Mesenchymal stem cell (in vitro differentiated cells and primary cell): ENCODE measurements at regions not wholly inside any gene's neighbourhood (a gene's known extent, or its start where the extent isn't known, plus 50 kb on each side); places are given as distances from the start of the nearest gene placed in this dataset.
A peak's percentile ranks its signal among the peaks of the same experiment; 100 is the strongest.
"Not testable (repeated sequence)": the region's sequence is repeated elsewhere in the genome, so short reads cannot be mapped to it uniquely, and the experiment has no call there.

Experiments used
- DNase-seq: peaks from one replicate; pipeline ENCODE4 v3.0.0-alpha.2; 2013
- H2AFZ ChIP-seq: one replicate; pipeline ENCODE4 v1.6.1; 2013; ENCODE audit warnings: low read depth, mild to moderate bottlenecking, control low read depth, inconsistent platforms, low read length, moderate library complexity
- H2AK5ac ChIP-seq: 2 replicates; pipeline ENCODE4 v1.6.1; 2013; ENCODE audit warnings: low read length, moderate library complexity, mild to moderate bottlenecking, inconsistent platforms; ENCODE audit not compliant: severe bottlenecking
- H2BK120ac ChIP-seq: one replicate; pipeline ENCODE4 v1.6.1; 2013; ENCODE audit warnings: low read depth, mild to moderate bottlenecking, inconsistent platforms, low read length, moderate library complexity
- H2BK12ac ChIP-seq, 2 experiments: one replicate each; pipeline ENCODE4 v1.6.1; 2013; ENCODE audit warnings: inconsistent platforms in 2 of 2, low read length in 2 of 2, mild to moderate bottlenecking in 2 of 2, moderate library complexity in 2 of 2, control low read depth in 1 of 2
- H2BK15ac ChIP-seq: one replicate; pipeline ENCODE4 v1.6.1; 2013; ENCODE audit warnings: mild to moderate bottlenecking, low read depth, inconsistent platforms; ENCODE audit not compliant: poor library complexity, severe bottlenecking
- H2BK5ac ChIP-seq: 2 replicates; pipeline ENCODE4 v1.6.1; 2013; ENCODE audit warnings: low read depth, mild to moderate bottlenecking, low read length, control low read depth, inconsistent platforms; ENCODE audit not compliant: poor library complexity, severe bottlenecking
- H3K14ac ChIP-seq, 2 experiments: one replicate each; pipeline ENCODE4 v1.6.1; 2013; ENCODE audit warnings: inconsistent platforms in 2 of 2, low read length in 2 of 2, control low read depth in 1 of 2, mild to moderate bottlenecking in 1 of 2, moderate library complexity in 1 of 2
- H3K18ac ChIP-seq, 2 experiments: one replicate each; pipeline ENCODE4 v1.6.1; 2013; ENCODE audit warnings: inconsistent platforms in 2 of 2, low read length in 2 of 2, control low read depth in 1 of 2, low read depth in 1 of 2, mild to moderate bottlenecking in 1 of 2
- H3K23ac ChIP-seq, 2 experiments: one replicate each; pipeline ENCODE4 v1.6.1; 2013; ENCODE audit warnings: inconsistent platforms in 2 of 2, low read length in 2 of 2, mild to moderate bottlenecking in 2 of 2, moderate library complexity in 2 of 2, control low read depth in 1 of 2
- H3K27ac ChIP-seq: 2 replicates; pipeline ENCODE4 v1.5.1; 2013; ENCODE audit warnings: mild to moderate bottlenecking, moderate library complexity, low read length, control low read depth, inconsistent platforms; ENCODE audit not compliant: poor library complexity, severe bottlenecking
- H3K27me3 ChIP-seq, 2 experiments: 2 replicates each; pipeline versions ENCODE4 v1.6.1 to v1.7.0; 2013; ENCODE audit warnings: low read length in 2 of 2, mild to moderate bottlenecking in 2 of 2, moderate library complexity in 2 of 2, control low read depth in 1 of 2, inconsistent platforms in 1 of 2; ENCODE audit not compliant: control insufficient read depth in 1 of 2, insufficient read depth in 1 of 2
- H3K36me3 ChIP-seq, 2 experiments: 2 replicates each; pipeline versions ENCODE4 v1.6.1 to v1.7.0; 2013; ENCODE audit warnings: low read length in 2 of 2, control low read depth in 1 of 2, inconsistent platforms in 1 of 2, low read depth in 1 of 2, mild to moderate bottlenecking in 1 of 2; ENCODE audit not compliant: insufficient read depth in 2 of 2, control insufficient read depth in 1 of 2
- H3K4ac ChIP-seq, 2 experiments: one replicate each; pipeline ENCODE4 v1.6.1; 2013; ENCODE audit warnings: inconsistent platforms in 2 of 2, low read length in 2 of 2, mild to moderate bottlenecking in 2 of 2, moderate library complexity in 2 of 2, control low read depth in 1 of 2, low read depth in 1 of 2
- H3K4me1 ChIP-seq: 2 replicates; pipeline ENCODE4 v1.6.1; 2013; ENCODE audit warnings: low read depth, low read length, control low read depth; ENCODE audit not compliant: control insufficient read depth, insufficient read depth
- H3K4me2 ChIP-seq: 2 replicates; pipeline ENCODE4 v1.6.1; 2013; ENCODE audit warnings: low read length, mild to moderate bottlenecking, inconsistent platforms; ENCODE audit not compliant: poor library complexity, severe bottlenecking
- H3K4me3 ChIP-seq, 2 experiments: 2 replicates each; pipeline versions ENCODE4 v1.5.1 to v1.7.0; 2013; ENCODE audit warnings: low read length in 2 of 2, mild to moderate bottlenecking in 2 of 2, control low read depth in 1 of 2, low read depth in 1 of 2; ENCODE audit not compliant: insufficient read depth in 1 of 2
- H3K79me1 ChIP-seq: replicated peaks from 2 replicates; pipeline ENCODE4 v1.6.1; 2013; ENCODE audit warnings: mild to moderate bottlenecking, control low read depth, low read length, inconsistent platforms; ENCODE audit not compliant: poor library complexity, severe bottlenecking
- H3K9ac ChIP-seq: 2 replicates; pipeline ENCODE4 v1.7.0; 2013; ENCODE audit warnings: mild to moderate bottlenecking, low read length, moderate library complexity
- H3K9me3 ChIP-seq: 2 replicates; pipeline ENCODE4 v1.7.0; 2013; ENCODE audit warnings: mild to moderate bottlenecking, low read length; ENCODE audit not compliant: control insufficient read depth
- H4K8ac ChIP-seq: one replicate; pipeline ENCODE4 v1.6.1; 2013; ENCODE audit warnings: inconsistent platforms, mild to moderate bottlenecking, low read length, moderate library complexity
- H4K91ac ChIP-seq: one replicate; pipeline ENCODE4 v1.6.1; 2013; ENCODE audit warnings: mild to moderate bottlenecking, low read length, inconsistent platforms
- WGBS: methylation state at CpG from one replicate; pipeline ENCODE4 v1.1.7; 2013; ENCODE audit warnings: mixed read lengths; 5-methylcytosine and 5-hydroxymethylcytosine counted together

DNA sequence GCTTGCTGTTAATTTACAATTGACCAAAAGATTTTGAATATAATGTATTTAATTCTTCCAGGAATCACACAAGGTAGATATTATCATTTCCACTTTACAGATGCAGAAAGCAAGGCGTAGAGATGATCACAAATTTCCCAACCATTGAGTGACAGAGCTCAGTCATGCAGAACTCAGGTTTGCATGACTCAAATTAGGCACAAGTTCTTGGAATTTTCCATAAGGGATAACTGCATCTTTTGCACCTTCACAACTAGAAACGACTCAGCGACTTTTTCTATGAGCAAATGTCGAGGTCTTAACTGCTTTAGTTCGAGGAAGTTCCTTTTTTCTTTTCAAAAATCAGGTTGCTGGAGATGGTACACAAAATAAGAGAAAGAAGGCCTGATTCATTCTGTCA is 265.5 kb upstream of the PAPPA start:
- H3K14ac ChIP-seq = no peak overlapping the region
- no peak overlapping the region for H2AK5ac ChIP-seq
- H2BK120ac ChIP-seq = no peak overlapping the region
- H3K23ac ChIP-seq = no peak overlapping the region
- WGBS = 87% methylated on average over 5 of the region's 5 CpGs
- no peaks in the 10 kb centered on the region for H3K36me3 ChIP-seq
- H3K4me2 ChIP-seq = no peak overlapping the region
- no peak overlapping the region for H3K4ac ChIP-seq
- H3K4me3 ChIP-seq = no peak overlapping the region
- no peak overlapping the region for H2BK5ac ChIP-seq
- no peak overlapping the region for H4K91ac ChIP-seq
- no peaks in the 10 kb centered on the region for H3K27me3 ChIP-seq
- H3K79me1 ChIP-seq = no peaks in the 10 kb centered on the region
- no peak overlapping the region for H2AFZ ChIP-seq
- H3K9me3 ChIP-seq = no peaks in the 10 kb centered on the region
- no peaks in the 10 kb centered on the region for H3K4me1 ChIP-seq
- no peak overlapping the region for H2BK15ac ChIP-seq
- no peak overlapping the region for H3K9ac ChIP-seq
- H3K27ac ChIP-seq = no peak overlapping the region
- DNase-seq = no peak
- H4K8ac ChIP-seq = no peak overlapping the region
- H3K18ac ChIP-seq = peak overlapping the region in 1 of 2 experiments; percentile 14
- H2BK12ac ChIP-seq = no peak overlapping the region

DNA sequence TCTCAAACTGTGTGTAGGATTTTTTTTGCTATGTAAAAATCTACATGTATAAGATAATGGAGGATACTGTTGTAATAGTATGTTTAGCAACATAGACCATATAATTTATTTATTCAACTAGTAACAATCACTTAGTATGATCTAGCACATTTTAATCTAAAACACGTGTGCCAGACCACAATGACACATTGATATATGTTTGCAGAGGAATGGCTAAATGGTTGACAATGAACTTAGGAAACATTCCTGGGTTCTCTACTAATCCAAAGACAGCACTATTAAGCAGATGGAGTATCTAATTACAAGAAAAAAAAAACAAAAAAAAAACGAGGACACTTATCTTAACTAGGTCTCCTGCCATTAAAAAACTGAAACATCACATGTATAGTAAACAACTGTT is 261.7 kb upstream of the PAPPA start:
- H3K14ac ChIP-seq = no peak overlapping the region
- no peak overlapping the region for H3K23ac ChIP-seq
- H2BK5ac ChIP-seq = no peak overlapping the region
- no peak overlapping the region for H2BK12ac ChIP-seq
- H3K4me3 ChIP-seq = no peak overlapping the region
- no peak overlapping the region for H2AK5ac ChIP-seq
- no peak overlapping the region for H3K9ac ChIP-seq
- no peak overlapping the region for H2BK120ac ChIP-seq
- DNase-seq = peak; percentile 32
- H3K27me3 ChIP-seq = no peaks in the 10 kb centered on the region
- no peak overlapping the region for H2AFZ ChIP-seq
- H3K27ac ChIP-seq = no peak overlapping the region
- H3K36me3 ChIP-seq = no peaks in the 10 kb centered on the region
- H3K18ac ChIP-seq = no peak overlapping the region
- H3K4ac ChIP-seq = no peak overlapping the region
- no peaks in the 10 kb centered on the region for H3K4me1 ChIP-seq
- H3K4me2 ChIP-seq = no peak overlapping the region
- H4K91ac ChIP-seq = no peak overlapping the region
- no CpG with 5 or more reads among the region's 2 CpGs for WGBS
- no peak overlapping the region for H4K8ac ChIP-seq
- no peaks in the 10 kb centered on the region for H3K79me1 ChIP-seq
- H3K9me3 ChIP-seq = no peaks in the 10 kb centered on the region
- no peak overlapping the region for H2BK15ac ChIP-seq

DNA sequence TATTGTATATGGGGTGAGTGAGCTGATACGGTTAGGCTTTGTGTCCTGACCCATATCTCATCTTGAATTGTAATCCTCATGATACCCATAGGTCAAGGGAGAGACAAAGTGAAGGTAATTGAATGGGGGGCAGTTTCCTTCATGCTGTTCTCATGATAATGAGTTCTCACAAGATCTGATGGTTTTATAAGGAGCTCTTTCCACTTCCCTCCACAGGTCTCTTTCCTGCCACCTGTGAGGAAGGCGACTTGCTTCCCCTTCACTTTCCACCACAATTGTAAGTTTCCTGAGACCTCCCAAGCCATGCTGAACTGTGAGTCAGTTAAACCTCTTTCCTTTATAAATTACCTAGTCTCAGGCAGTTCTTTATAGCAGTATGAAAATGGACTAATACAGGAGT is 255.1 kb upstream of the PAPPA start:
- not testable (repeated sequence) for H3K9me3 ChIP-seq, H3K4me3 ChIP-seq, H3K36me3 ChIP-seq, H2BK5ac ChIP-seq, H4K91ac ChIP-seq, H4K8ac ChIP-seq, H3K27ac ChIP-seq, H3K4me2 ChIP-seq, H2BK15ac ChIP-seq, H3K9ac ChIP-seq, H3K14ac ChIP-seq, H3K23ac ChIP-seq, H2BK12ac ChIP-seq, H3K27me3 ChIP-seq, H2BK120ac ChIP-seq, H2AFZ ChIP-seq, H3K4me1 ChIP-seq, H2AK5ac ChIP-seq, H3K4ac ChIP-seq, H3K79me1 ChIP-seq, DNase-seq
- peak overlapping the region in 1 of 2 experiments; percentile 16 for H3K18ac ChIP-seq
- 100% methylated on average over 1 of the region's 2 CpGs for WGBS

DNA sequence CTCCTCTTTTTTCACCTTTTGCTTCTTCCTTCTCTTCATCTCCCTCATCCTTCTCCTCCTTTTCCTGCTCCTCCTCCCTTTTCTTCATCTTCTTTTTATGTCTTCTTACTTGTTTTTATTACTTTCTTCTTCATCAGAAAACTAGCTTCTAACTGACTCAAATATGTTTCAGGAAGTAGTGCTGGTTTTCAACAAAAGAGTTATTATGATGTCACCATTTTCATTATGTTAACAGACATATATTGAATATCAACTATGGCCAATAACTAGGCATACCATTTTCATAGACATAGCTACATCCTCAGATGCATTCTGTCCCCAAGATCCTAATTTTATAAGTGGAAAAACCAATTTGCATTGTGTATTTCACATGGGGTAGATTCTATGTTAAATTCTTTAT is 252.9 kb upstream of the PAPPA start:
- Histone ChIP-seq H2BK120ac (no peak overlapping the region), H3K4ac (no peak overlapping the region), H3K36me3 (no peaks in the 10 kb centered on the region), H3K23ac (no peak overlapping the region), H2AK5ac (no peak overlapping the region), H3K4me3 (no peak overlapping the region), H3K14ac (no peak overlapping the region), H4K8ac (no peak overlapping the region), H3K27ac (no peak overlapping the region), H2BK15ac (no peak overlapping the region), H2BK12ac (no peak overlapping the region), H3K9me3 (no peaks in the 10 kb centered on the region), H3K18ac (no peak overlapping the region), H2AFZ (no peak overlapping the region), H4K91ac (no peak overlapping the region), H3K9ac (no peak overlapping the region), H3K79me1 (no peaks in the 10 kb centered on the region), H3K4me1 (no peaks in the 10 kb centered on the region), H2BK5ac (no peak overlapping the region), H3K4me2 (no peak overlapping the region), H3K27me3 (no peaks in the 10 kb centered on the region)
- DNase-seq = no peak
